ENCODE measurements at regions not wholly inside any gene's neighbourhood (a gene's known extent, or its start where the extent isn't known, plus 50 kb on each side); places are given as distances from the start of the nearest gene placed in this dataset.
A peak's percentile ranks its signal among the peaks of the same experiment; 100 is the strongest.

GRCh38 chr5:26828294-26828693 lies 210.1 kb downstream of the CDH9 start:
- FAIRE-seq: no peak
- DNase-seq (ENCODE audit: low spot score in 2 of 2): no peak

DNA sequence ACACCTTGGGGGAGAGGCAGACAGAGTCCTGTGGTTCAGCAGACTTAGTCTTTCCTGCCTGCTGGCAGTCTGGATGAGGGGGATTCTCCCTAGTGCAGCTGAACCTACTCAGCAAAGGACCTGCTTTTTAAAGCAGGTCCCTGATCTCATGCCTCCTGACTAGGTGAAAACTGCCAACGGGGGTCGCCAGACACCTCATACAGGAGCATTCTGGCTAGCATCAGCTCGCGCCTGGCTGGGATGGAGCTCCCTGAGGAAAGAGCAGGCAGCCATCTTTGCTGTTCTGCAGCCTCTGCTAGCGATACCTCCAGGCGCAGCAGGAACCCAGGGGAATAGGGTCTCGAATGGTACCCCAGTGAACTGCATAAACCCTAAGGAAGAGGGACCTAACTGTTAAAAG lies 225.2 kb downstream of the CDH9 start:
- FAIRE-seq (no peak), DNase-seq (ENCODE audit: low spot score in 2 of 2) (no peak)

DNA sequence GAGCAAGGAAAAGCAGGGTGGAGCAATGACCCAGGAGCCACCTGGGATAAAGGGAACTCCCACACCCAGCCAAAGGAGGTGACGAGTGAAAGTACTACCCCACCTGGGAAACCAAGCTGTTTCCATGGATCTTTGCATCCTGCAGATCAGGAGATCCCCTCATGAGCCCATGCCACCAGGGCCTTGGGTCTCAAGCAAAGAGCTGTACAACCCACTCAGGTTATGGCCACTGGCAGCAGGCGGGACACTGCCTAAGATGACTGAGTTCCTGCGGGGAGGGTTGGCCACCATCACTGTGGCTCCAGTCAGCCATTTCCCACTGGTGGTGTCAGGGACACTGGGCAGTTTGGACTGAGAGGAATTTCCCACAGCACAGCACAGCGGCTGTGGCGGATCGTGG lies 225.7 kb downstream of the CDH9 start:
- FAIRE-seq (no peak), DNase-seq (ENCODE audit: low spot score in 2 of 2) (no peak)

GRCh38 chr5:26807231-26808199 lies 230.9 kb downstream of the CDH9 start:
- DNase-seq (ENCODE audit: low spot score in 2 of 2) (no peak), FAIRE-seq (no peak)

DNA sequence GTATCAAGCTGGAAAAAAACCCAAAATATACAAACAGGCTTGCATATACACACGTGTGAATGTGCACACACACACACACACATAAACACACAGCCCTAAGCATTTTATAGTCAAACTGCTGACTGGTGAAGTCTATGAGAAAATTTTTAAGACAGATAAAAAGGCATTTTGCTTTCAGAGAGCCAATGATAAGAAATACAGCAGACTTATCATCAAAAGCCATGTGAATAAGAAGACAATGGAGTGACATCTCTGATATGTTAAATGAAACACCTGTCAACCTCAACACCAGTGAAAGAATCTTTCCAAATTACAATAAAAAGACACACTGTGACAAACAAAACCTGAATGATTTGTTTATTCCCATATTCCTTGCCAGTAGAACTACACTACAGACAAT lies 233.3 kb downstream of the CDH9 start:
- DNase-seq (ENCODE audit: low spot score in 2 of 2): no peak

DNA sequence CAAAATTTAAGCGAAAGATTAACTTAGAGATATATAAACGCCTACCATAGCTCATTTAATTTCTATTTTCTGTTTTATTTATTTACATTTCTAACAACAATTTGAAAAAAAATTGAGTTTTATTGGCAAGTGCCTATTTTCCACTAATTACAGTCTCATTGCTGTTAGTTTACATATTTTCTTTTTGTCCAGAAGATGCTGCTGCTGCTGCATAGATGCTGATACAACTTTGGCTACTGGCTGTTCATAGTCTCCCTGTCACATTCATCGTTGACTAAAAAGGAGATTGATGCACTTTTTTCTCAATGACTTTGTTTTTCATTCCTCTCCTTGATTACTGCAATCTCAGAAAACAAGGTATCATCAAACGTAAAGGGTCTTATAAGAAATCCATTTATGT lies 235.4 kb downstream of the CDH9 start:
- no peak for FAIRE-seq
- no peak for DNase-seq (ENCODE audit: low spot score in 2 of 2)

More for the DNA sequence above, 233.3 kb downstream of the CDH9 start:
- FAIRE-seq: no peak

DNA sequence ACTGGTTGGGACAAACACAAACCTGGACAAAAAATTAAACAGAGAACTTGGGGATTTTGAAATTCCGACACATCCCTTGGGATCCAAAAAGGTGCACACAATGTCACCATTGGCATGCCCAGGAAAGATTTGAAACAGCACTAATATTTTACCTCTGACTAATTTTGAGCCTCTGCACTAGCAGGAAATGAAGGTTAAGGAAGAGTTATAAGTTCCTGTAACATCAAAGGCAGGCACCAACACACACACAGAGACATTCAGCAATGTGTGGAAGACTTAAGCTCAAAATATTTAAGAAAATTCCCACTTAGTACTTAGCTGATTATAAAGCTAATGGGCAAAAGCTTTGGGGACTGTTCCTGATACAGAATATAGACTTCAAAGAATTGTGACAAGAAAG lies 247.0 kb downstream of the CDH9 start:
- FAIRE-seq: no peak

GRCh38 chr5:26791021-26791420 lies 247.4 kb downstream of the CDH9 start:
- DNase-seq (ENCODE audit: low spot score in 2 of 2): no peak
- FAIRE-seq: no peak

More for the DNA sequence above, 247.0 kb downstream of the CDH9 start:
- no peak for DNase-seq (ENCODE audit: low spot score in 2 of 2)

- no peak for FAIRE-seq
- DNase-seq (ENCODE audit: low spot score in 2 of 2): no peak
Observed at GRCh38 chr5:26763215-26763614, 275.2 kb downstream of the CDH9 start.

GRCh38 chr5:26761446-26761845 lies 276.9 kb downstream of the CDH9 start:
- FAIRE-seq: no peak
- no peak for DNase-seq (ENCODE audit: low spot score in 2 of 2)

GRCh38 chr5:26761045-26761444 lies 277.3 kb downstream of the CDH9 start:
- DNase-seq (ENCODE audit: low spot score in 2 of 2) (no peak), FAIRE-seq (no peak)

DNA sequence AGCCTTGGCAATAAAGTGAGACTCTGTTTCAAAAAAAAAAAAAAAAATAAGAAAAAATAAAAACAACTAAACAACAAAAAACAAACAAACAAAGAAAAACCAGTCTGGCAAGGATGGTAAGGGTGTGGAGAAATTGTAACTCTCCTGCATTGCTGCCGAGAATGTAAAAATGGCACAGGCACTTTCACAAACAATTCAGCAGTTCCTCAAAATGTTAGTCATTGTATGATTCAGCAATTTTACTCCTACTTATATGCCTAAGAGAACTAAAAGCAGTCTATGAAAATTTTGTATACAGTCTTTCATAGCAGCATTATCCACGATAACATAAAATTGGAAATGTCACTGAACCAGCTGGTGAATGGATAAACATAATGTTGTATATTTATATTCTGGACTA lies 280.4 kb downstream of the CDH9 start:
- no peak for DNase-seq (ENCODE audit: low spot score in 2 of 2)
- no peak for FAIRE-seq

DNA sequence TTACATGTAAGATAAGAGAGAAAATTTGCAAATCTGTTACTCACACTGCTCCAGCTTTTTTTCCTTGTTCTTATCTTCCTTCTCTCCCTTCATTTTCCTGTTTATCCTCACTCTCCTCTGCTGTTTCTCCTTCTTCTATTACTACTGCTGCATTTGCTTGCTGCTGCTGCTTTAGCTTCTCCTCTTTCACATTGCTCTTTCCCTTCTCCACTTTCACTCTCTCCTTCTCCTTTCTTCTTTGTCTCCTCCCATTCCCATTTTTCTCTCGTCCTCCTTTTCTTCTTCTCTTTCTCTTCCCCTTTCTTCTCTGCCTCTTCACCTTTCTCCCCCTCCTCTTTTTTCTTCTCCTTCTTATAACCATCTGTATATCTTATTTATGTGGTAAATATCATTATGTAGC lies 288.6 kb downstream of the CDH9 start:
- no peak for DNase-seq (ENCODE audit: low spot score in 2 of 2)
- FAIRE-seq: no peak

DNA sequence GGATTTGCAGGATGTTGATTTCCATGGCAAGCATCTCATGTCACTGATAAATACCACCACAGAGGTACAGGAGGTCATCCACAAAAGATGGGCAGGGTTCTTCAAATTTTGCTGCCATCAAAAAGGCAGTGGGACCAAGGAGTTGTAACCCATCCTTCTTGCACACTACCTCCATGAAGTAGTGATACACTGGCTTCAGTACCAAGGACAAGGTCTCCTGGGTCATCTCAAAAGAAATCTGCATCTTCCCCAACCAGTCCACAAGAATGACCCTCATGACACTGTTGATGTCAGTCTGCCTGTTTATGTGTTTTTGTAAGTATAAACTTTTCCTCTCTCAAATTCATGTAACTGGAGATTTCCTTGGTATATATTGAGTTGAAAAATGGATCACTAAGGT lies 298.2 kb downstream of the CDH9 start:
- no peak for FAIRE-seq
- no peak for DNase-seq (ENCODE audit: low spot score in 2 of 2)

DNA sequence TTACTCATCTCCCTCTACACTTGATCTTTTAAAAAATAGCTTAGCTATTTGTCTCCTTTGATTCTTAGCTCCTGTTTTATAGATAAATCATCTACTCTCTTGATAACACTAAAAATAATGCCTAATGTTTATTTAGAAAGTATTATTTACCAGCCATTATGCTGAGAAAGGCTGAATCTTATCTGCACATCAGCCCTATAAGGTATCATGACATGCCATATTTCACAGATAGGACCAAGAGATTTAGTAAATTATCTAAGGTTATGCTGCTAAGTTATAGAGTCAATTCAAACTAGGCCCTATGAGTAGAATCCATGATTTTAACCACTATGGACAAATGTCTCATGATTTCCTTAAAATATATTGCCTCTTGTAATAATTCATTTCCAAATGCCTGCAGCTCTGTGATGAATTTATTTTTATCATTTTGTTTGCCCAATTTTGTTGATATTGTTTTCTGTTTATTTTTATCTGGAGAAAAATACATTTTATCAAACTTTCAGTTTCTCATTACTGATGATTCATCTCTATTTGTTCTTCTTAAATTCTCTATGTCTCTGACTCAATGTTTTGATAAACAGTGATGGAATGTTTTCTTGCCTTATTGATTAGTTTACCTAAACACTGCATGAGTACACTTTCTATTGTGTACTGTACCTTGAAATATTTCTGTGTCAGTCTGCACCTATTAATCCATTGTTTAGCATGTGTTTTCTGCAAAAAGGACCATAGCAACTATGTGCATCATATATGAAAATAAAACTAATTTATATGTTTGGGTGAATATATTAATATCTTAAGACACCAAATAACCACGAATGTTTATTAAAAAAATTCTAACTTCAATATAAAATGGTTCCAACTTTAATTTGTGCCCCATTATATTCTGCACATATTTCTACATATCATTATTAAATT lies 300.8 kb downstream of the CDH9 start:
- DNase-seq (ENCODE audit: low spot score in 2 of 2) (no peak), FAIRE-seq (no peak)

DNA sequence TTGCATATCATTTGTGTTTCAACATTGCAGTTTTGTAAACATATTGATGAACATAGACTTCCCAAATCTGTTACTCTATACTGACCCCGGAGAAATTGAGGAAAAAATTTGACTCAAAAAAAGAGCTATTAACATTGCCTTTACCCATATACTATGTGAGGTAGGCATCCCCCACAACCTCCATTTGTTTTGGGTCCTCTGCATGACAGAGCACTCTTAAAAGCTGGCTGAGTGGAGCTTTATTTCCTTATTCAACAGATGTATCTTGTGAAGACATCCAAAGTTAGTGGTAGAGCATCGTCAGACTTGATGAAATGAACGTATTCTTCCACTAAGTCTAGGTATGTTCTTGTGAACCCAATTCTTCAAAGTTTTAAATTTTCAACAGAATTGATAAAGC lies 310.5 kb downstream of the CDH9 start:
- no peak for FAIRE-seq

GRCh38 chr5:26719803-26720202 lies 318.6 kb downstream of the CDH9 start:
- DNase-seq (ENCODE audit: low spot score in 2 of 2) (no peak), FAIRE-seq (no peak)

More for the DNA sequence above, 310.5 kb downstream of the CDH9 start:
- no peak for DNase-seq (ENCODE audit: low spot score in 2 of 2)

GRCh38 chr5:26700759-26701384 lies 337.5 kb downstream of the CDH9 start:
- DNase-seq (ENCODE audit: low spot score in 2 of 2): peak in 1 of 2 donors; percentile 12
- no peak for FAIRE-seq

DNA sequence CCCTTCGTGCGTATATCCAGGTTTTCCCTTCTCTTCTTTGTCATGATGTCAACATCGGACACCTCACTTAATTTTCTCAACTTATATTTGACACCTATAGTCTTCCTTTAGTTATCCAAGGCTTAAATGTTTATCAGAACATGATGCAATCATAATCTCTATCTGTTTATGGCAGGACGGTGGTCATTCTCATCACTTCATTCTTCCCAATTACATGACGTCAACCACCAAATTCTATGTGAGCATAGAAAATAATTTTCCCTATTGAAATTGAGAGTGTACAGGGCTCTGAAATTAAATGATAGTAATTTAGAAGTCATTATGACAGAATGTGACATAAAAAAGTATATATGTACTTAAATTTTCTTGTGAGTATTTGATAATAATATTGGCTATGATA lies 345.4 kb downstream of the CDH9 start:
- FAIRE-seq (no peak), DNase-seq (ENCODE audit: low spot score in 2 of 2) (no peak)

DNA sequence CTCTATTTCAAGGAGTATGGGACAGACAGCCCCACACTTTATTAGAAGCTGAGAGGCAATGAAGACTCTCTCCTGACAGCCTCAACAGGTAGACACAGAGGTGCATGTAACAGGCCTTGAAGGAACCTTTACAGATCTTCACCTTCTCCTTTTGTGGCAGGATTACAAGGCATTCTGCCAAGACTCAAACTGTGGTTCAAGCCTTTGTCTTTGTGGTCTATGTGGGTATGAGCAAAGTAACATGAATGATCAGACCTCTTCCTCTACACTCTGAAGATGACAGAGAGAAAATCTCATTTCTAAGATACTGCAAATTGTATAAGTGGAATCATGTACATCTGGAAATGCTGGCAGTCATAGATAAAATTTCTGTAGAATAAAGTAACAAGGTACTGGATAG lies 346.9 kb downstream of the CDH9 start:
- DNase-seq (ENCODE audit: low spot score in 2 of 2): no peak
- no peak for FAIRE-seq

DNA sequence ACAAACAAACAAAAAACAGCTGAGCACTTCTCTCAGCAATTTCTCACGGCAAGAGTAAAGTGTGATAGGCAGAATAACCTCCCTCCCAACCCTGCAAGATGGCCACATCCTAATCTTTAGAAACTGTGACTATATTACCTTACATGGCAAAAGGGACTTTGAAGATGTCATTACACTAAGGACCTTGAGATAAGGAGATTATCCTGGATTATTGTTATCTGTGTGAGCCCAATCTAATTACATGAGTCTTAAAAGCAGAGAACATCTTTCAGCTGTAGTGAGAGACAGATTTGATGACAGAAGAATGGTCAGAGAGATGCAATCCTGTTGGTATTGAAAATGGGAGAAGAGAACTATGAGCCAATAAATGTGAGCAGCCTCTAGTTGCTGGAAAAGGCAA lies 347.9 kb downstream of the CDH9 start:
- no peak for FAIRE-seq
- no peak for DNase-seq (ENCODE audit: low spot score in 2 of 2)
